ENCODE measurements at regions not wholly inside any gene's neighbourhood (a gene's known extent, or its start where the extent isn't known, plus 50 kb on each side); places are given as distances from the start of the nearest gene placed in this dataset.

- H3K4me1 Mint-ChIP-seq (ENCODE audit: low read depth): no peaks in the 10 kb centered on the region
- H3K36me3 Mint-ChIP-seq (ENCODE audit: low read depth): no peaks in the 10 kb centered on the region
- H3K4me3 Mint-ChIP-seq: no peak overlapping the region
- CTCF ChIA-PET: no interaction called here
- H3K9me3 Mint-ChIP-seq: peaks cover 2% of the 10 kb centered on the region
- intact Hi-C loops (cut with micrococcal nuclease): no loop called here
- no peak for DNase-seq
- H3K27ac Mint-ChIP-seq: no peak overlapping the region
- peaks cover 2% of the 10 kb centered on the region for H3K27me3 Mint-ChIP-seq (ENCODE audit: low read depth)
Measured at GRCh38 chr10:130438861-130439260, 302.7 kb downstream of the GLRX3 start.

- intact Hi-C loops (cut with micrococcal nuclease): no loop called here
- Mint-ChIP-seq H3K4me3 (no peak overlapping the region), H3K4me1 (ENCODE audit: low read depth) (no peaks in the 10 kb centered on the region), H3K9me3 (peaks cover 2% of the 10 kb centered on the region), H3K27ac (no peak overlapping the region), H3K36me3 (ENCODE audit: low read depth) (no peaks in the 10 kb centered on the region), H3K27me3 (ENCODE audit: low read depth) (peaks cover 2% of the 10 kb centered on the region)
- CTCF ChIA-PET: no interaction called here
- DNase-seq: no peak
Measured at GRCh38 chr10:130439766-130440165, 303.6 kb downstream of the GLRX3 start.

GRCh38 chr10:130440494-130440893, 304.3 kb downstream of the GLRX3 start:
- intact Hi-C loops (cut with micrococcal nuclease): no loop called here
- CTCF ChIA-PET: interaction anchor here (0.6 kb wide), 1 partner anchor 84 kb away, joined by 3 read pairs; no protein-coding TSS in a partner anchor
- Mint-ChIP-seq H3K36me3 (ENCODE audit: low read depth) (no peaks in the 10 kb centered on the region), H3K4me1 (ENCODE audit: low read depth) (no peaks in the 10 kb centered on the region), H3K9me3 (peaks cover 2% of the 10 kb centered on the region), H3K4me3 (no peak overlapping the region), H3K27ac (no peak overlapping the region), H3K27me3 (ENCODE audit: low read depth) (peaks cover 2% of the 10 kb centered on the region)
- DNase-seq: no peak

- peaks cover 2% of the 10 kb centered on the region for H3K27me3 Mint-ChIP-seq (ENCODE audit: low read depth)
- CTCF ChIA-PET: interaction anchor here (0.6 kb wide), 1 partner anchor 83 kb away, joined by 3 read pairs; no protein-coding TSS in a partner anchor
- H3K4me3 Mint-ChIP-seq: no peak overlapping the region
- H3K36me3 Mint-ChIP-seq (ENCODE audit: low read depth): no peaks in the 10 kb centered on the region
- H3K4me1 Mint-ChIP-seq (ENCODE audit: low read depth): no peaks in the 10 kb centered on the region
- intact Hi-C loops (cut with micrococcal nuclease): no loop called here
- no peaks in the 10 kb centered on the region for H3K9me3 Mint-ChIP-seq
- DNase-seq: no peak
- no peak overlapping the region for H3K27ac Mint-ChIP-seq
Measured at GRCh38 chr10:130440971-130441370, 304.8 kb downstream of the GLRX3 start.

- Mint-ChIP-seq H3K36me3 (ENCODE audit: low read depth) (no peaks in the 10 kb centered on the region), H3K4me3 (no peak overlapping the region), H3K27ac (no peak overlapping the region), H3K27me3 (ENCODE audit: low read depth) (peaks cover 2% of the 10 kb centered on the region), H3K4me1 (ENCODE audit: low read depth) (no peaks in the 10 kb centered on the region), H3K9me3 (no peaks in the 10 kb centered on the region)
- CTCF ChIA-PET: interaction anchor here (0.8 kb wide), 1 partner anchor 12 kb away, joined by 3 read pairs; no protein-coding TSS in a partner anchor
- DNase-seq: no peak
- intact Hi-C loops (cut with micrococcal nuclease): no loop called here
Measured at GRCh38 chr10:130443066-130443465, 306.9 kb downstream of the GLRX3 start.

GRCh38 chr10:130453036-130453720, 317.0 kb downstream of the GLRX3 start:
- CTCF ChIA-PET: no interaction called here
- H3K4me3 Mint-ChIP-seq: no peak overlapping the region
- DNase-seq: no peak
- no peaks in the 10 kb centered on the region for H3K4me1 Mint-ChIP-seq (ENCODE audit: low read depth)
- H3K9me3 Mint-ChIP-seq: no peaks in the 10 kb centered on the region
- intact Hi-C loops (cut with micrococcal nuclease): no loop called here
- no peaks in the 10 kb centered on the region for H3K36me3 Mint-ChIP-seq (ENCODE audit: low read depth)
- no peak overlapping the region for H3K27ac Mint-ChIP-seq
- peaks cover 13% of the 10 kb centered on the region for H3K27me3 Mint-ChIP-seq (ENCODE audit: low read depth)

- no peak for DNase-seq
- no peaks in the 10 kb centered on the region for H3K9me3 Mint-ChIP-seq
- CTCF ChIA-PET: no interaction called here
Measured at GRCh38 chr10:130453721-130454542, 317.7 kb downstream of the GLRX3 start.

GRCh38 chr10:130454543-130455000, 318.4 kb downstream of the GLRX3 start:
- H3K4me3 Mint-ChIP-seq: no peak overlapping the region
- no peaks in the 10 kb centered on the region for H3K36me3 Mint-ChIP-seq (ENCODE audit: low read depth)
- no peak overlapping the region for H3K27ac Mint-ChIP-seq
- CTCF ChIA-PET: no interaction called here
- H3K9me3 Mint-ChIP-seq: no peaks in the 10 kb centered on the region
- intact Hi-C loops (cut with micrococcal nuclease): no loop called here
- no peaks in the 10 kb centered on the region for H3K4me1 Mint-ChIP-seq (ENCODE audit: low read depth)
- no peak for DNase-seq
- peaks cover 10% of the 10 kb centered on the region for H3K27me3 Mint-ChIP-seq (ENCODE audit: low read depth)

More at GRCh38 chr10:130453721-130454542, 317.7 kb downstream of the GLRX3 start:
- no peaks in the 10 kb centered on the region for H3K4me1 Mint-ChIP-seq (ENCODE audit: low read depth)
- H3K36me3 Mint-ChIP-seq (ENCODE audit: low read depth): no peaks in the 10 kb centered on the region
- no peak overlapping the region for H3K4me3 Mint-ChIP-seq
- no peak overlapping the region for H3K27ac Mint-ChIP-seq
- intact Hi-C loops (cut with micrococcal nuclease): no loop called here
- H3K27me3 Mint-ChIP-seq (ENCODE audit: low read depth): peaks cover 13% of the 10 kb centered on the region

- intact Hi-C loops (cut with micrococcal nuclease): no loop called here
- CTCF ChIA-PET: no interaction called here
- DNase-seq: no peak
Measured at GRCh38 chr10:130455111-130455695, 319.0 kb downstream of the GLRX3 start.

GRCh38 chr10:130455791-130456190, 319.6 kb downstream of the GLRX3 start:
- H3K9me3 Mint-ChIP-seq: no peaks in the 10 kb centered on the region
- CTCF ChIA-PET: no interaction called here
- H3K4me1 Mint-ChIP-seq (ENCODE audit: low read depth): no peaks in the 10 kb centered on the region
- intact Hi-C loops (cut with micrococcal nuclease): no loop called here
- no peaks in the 10 kb centered on the region for H3K36me3 Mint-ChIP-seq (ENCODE audit: low read depth)
- H3K27me3 Mint-ChIP-seq (ENCODE audit: low read depth): peaks cover 9% of the 10 kb centered on the region
- no peak overlapping the region for H3K27ac Mint-ChIP-seq
- DNase-seq: no peak
- H3K4me3 Mint-ChIP-seq: no peak overlapping the region

More at GRCh38 chr10:130455111-130455695, 319.0 kb downstream of the GLRX3 start:
- H3K27me3 Mint-ChIP-seq (ENCODE audit: low read depth): peaks cover 9% of the 10 kb centered on the region
- H3K27ac Mint-ChIP-seq: no peak overlapping the region
- no peak overlapping the region for H3K4me3 Mint-ChIP-seq
- no peaks in the 10 kb centered on the region for H3K9me3 Mint-ChIP-seq
- H3K36me3 Mint-ChIP-seq (ENCODE audit: low read depth): no peaks in the 10 kb centered on the region
- no peaks in the 10 kb centered on the region for H3K4me1 Mint-ChIP-seq (ENCODE audit: low read depth)

- intact Hi-C loops (cut with micrococcal nuclease): no loop called here
- no peaks in the 10 kb centered on the region for H3K9me3 Mint-ChIP-seq
- H3K4me3 Mint-ChIP-seq: no peak overlapping the region
- H3K4me1 Mint-ChIP-seq (ENCODE audit: low read depth): no peaks in the 10 kb centered on the region
- CTCF ChIA-PET: interaction anchor here (1.1 kb wide), 1 partner anchor 997 kb away, joined by 4 read pairs; no protein-coding TSS in a partner anchor
- H3K27ac Mint-ChIP-seq: no peak overlapping the region
- peaks cover 9% of the 10 kb centered on the region for H3K27me3 Mint-ChIP-seq (ENCODE audit: low read depth)
- no peak for DNase-seq
- H3K36me3 Mint-ChIP-seq (ENCODE audit: low read depth): no peaks in the 10 kb centered on the region
Measured at GRCh38 chr10:130456616-130457015, 320.4 kb downstream of the GLRX3 start.

- intact Hi-C loops (cut with micrococcal nuclease): no loop called here
- Mint-ChIP-seq H3K36me3 (ENCODE audit: low read depth) (no peaks in the 10 kb centered on the region), H3K9me3 (no peaks in the 10 kb centered on the region), H3K27ac (no peak overlapping the region), H3K27me3 (ENCODE audit: low read depth) (peaks cover 5% of the 10 kb centered on the region), H3K4me3 (no peak overlapping the region), H3K4me1 (ENCODE audit: low read depth) (no peaks in the 10 kb centered on the region)
- no peak for DNase-seq
- CTCF ChIA-PET: no interaction called here
Measured at GRCh38 chr10:130458509-130458908, 322.3 kb downstream of the GLRX3 start.
